ENCODE measurements at regions not wholly inside any gene's neighbourhood (a gene's known extent, or its start where the extent isn't known, plus 50 kb on each side); places are given as distances from the start of the nearest gene placed in this dataset.

- TF ChIP-seq, protein P1, sequence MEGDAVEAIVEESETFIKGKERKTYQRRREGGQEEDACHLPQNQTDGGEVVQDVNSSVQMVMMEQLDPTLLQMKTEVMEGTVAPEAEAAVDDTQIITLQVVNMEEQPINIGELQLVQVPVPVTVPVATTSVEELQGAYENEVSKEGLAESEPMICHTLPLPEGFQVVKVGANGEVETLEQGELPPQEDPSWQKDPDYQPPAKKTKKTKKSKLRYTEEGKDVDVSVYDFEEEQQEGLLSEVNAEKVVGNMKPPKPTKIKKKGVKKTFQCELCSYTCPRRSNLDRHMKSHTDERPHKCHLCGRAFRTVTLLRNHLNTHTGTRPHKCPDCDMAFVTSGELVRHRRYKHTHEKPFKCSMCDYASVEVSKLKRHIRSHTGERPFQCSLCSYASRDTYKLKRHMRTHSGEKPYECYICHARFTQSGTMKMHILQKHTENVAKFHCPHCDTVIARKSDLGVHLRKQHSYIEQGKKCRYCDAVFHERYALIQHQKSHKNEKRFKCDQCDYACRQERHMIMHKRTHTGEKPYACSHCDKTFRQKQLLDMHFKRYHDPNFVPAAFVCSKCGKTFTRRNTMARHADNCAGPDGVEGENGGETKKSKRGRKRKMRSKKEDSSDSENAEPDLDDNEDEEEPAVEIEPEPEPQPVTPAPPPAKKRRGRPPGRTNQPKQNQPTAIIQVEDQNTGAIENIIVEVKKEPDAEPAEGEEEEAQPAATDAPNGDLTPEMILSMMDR (conservative IDR thresholded peaks at IDR 0.05; ENCODE audit: low read depth in 2 of 2), result no peak
- TF ChIP-seq ZNF331 (CRISPR knock-in tag; IDR thresholded peaks at IDR 0.05; ENCODE audit: low read depth), result no peak
- no peak for TF ChIP-seq POLR2AphosphoS5 (IDR thresholded peaks at IDR 0.05; ENCODE audit: low read depth)
- TF ChIP-seq JUNB (IDR thresholded peaks at IDR 0.05; ENCODE audit: unreplicated experiment), result no peak
- TF ChIP-seq EZH2 (IDR thresholded peaks at IDR 0.05; ENCODE audit: low read depth, unreplicated experiment), result no peak
- TF ChIP-seq, protein P2, sequence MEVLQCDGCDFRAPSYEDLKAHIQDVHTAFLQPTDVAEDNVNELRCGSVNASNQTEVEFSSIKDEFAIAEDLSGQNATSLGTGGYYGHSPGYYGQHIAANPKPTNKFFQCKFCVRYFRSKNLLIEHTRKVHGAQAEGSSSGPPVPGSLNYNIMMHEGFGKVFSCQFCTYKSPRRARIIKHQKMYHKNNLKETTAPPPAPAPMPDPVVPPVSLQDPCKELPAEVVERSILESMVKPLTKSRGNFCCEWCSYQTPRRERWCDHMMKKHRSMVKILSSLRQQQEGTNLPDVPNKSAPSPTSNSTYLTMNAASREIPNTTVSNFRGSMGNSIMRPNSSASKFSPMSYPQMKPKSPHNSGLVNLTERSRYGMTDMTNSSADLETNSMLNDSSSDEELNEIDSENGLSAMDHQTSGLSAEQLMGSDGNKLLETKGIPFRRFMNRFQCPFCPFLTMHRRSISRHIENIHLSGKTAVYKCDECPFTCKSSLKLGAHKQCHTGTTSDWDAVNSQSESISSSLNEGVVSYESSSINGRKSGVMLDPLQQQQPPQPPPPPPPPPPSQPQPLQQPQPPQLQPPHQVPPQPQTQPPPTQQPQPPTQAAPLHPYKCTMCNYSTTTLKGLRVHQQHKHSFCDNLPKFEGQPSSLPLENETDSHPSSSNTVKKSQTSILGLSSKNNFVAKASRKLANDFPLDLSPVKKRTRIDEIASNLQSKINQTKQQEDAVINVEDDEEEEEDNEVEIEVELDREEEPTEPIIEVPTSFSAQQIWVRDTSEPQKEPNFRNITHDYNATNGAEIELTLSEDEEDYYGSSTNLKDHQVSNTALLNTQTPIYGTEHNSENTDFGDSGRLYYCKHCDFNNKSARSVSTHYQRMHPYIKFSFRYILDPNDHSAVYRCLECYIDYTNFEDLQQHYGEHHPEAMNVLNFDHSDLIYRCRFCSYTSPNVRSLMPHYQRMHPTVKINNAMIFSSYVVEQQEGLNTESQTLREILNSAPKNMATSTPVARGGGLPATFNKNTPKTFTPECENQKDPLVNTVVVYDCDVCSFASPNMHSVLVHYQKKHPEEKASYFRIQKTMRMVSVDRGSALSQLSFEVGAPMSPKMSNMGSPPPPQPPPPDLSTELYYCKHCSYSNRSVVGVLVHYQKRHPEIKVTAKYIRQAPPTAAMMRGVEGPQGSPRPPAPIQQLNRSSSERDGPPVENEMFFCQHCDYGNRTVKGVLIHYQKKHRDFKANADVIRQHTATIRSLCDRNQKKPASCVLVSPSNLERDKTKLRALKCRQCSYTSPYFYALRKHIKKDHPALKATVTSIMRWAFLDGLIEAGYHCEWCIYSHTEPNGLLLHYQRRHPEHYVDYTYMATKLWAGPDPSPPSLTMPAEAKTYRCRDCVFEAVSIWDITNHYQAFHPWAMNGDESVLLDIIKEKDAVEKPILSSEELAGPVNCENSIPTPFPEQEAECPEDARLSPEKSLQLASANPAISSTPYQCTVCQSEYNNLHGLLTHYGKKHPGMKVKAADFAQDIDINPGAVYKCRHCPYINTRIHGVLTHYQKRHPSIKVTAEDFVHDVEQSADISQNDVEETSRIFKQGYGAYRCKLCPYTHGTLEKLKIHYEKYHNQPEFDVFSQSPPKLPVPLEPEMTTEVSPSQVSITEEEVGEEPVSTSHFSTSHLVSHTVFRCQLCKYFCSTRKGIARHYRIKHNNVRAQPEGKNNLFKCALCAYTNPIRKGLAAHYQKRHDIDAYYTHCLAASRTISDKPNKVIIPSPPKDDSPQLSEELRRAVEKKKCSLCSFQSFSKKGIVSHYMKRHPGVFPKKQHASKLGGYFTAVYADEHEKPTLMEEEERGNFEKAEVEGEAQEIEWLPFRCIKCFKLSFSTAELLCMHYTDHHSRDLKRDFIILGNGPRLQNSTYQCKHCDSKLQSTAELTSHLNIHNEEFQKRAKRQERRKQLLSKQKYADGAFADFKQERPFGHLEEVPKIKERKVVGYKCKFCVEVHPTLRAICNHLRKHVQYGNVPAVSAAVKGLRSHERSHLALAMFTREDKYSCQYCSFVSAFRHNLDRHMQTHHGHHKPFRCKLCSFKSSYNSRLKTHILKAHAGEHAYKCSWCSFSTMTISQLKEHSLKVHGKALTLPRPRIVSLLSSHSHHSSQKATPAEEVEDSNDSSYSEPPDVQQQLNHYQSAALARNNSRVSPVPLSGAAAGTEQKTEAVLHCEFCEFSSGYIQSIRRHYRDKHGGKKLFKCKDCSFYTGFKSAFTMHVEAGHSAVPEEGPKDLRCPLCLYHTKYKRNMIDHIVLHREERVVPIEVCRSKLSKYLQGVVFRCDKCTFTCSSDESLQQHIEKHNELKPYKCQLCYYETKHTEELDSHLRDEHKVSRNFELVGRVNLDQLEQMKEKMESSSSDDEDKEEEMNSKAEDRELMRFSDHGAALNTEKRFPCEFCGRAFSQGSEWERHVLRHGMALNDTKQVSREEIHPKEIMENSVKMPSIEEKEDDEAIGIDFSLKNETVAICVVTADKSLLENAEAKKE (CRISPR knock-in tag; IDR thresholded peaks at IDR 0.05), result no peak
- no peak for TF ChIP-seq REST (IDR thresholded peaks at IDR 0.05; ENCODE audit: unreplicated experiment)
- TF ChIP-seq ETS1 (IDR thresholded peaks at IDR 0.05), result no peak
- no peak for TF ChIP-seq CREB1 (CRISPR knock-in tag; IDR thresholded peaks at IDR 0.05; ENCODE audit: low read depth)
- no peak for TF ChIP-seq EZH2phosphoT487 (IDR thresholded peaks at IDR 0.05; ENCODE audit: unreplicated experiment)
- TF ChIP-seq NANOG (IDR thresholded peaks at IDR 0.05; ENCODE audit: borderline replicate concordance), result no peak
Measured at GRCh38 chr12:107284692-107285091, 191.3 kb upstream of the CRY1 start.

Measured in GM23338 (cell line).